ENCODE measurements at regions not wholly inside any gene's neighbourhood (a gene's known extent, or its start where the extent isn't known, plus 50 kb on each side); places are given as distances from the start of the nearest gene placed in this dataset.

GRCh38 chr12:19657732-19658130 is 218.4 kb downstream of the AEBP2 start:
- ATAC-seq (ENCODE audit: low read depth) (no peak), DNase-seq (no peak)
- Histone ChIP-seq H2AFZ (replicated peaks; ENCODE audit: low read length, poor library complexity) (no peak overlapping the region), H3K4me1 (ENCODE audit: control insufficient read depth, insufficient read depth, low read length) (peaks cover 18% of the 10 kb centered on the region), H3K14ac (replicated peaks; ENCODE audit: low read depth, low read length) (no peak overlapping the region), H3K4me2 (ENCODE audit: low read depth, low read length) (no peak overlapping the region), H3K79me1 (ENCODE audit: low read depth in 1 of 2, low read length in 2 of 2) (no peaks in the 10 kb centered on the region), H2BK20ac (ENCODE audit: low read depth, low read length) (no peak overlapping the region), H3K27me3 (ENCODE audit: control insufficient read depth, insufficient read depth, low read length) (no peaks in the 10 kb centered on the region), H4K8ac (ENCODE audit: low read depth in 2 of 2, low read length in 2 of 2) (peak overlapping the region; percentile 53 to 64; a peak in 2 of 4 replicates), H4K91ac (ENCODE audit: insufficient read depth, low read depth, low read length) (peak overlapping the region; percentile 24), H3K23ac (ENCODE audit: low read depth, low read length) (no peak overlapping the region), H3K4me3 (ENCODE audit: insufficient read depth, low read depth, low read length) (no peak overlapping the region), H2BK5ac (ENCODE audit: low read depth, low read length, poor library complexity, severe bottlenecking) (peak overlapping the region; percentile 66), H2BK15ac (ENCODE audit: low read depth, low read length) (no peak overlapping the region), H3K56ac (ENCODE audit: extremely low read depth, insufficient read depth, low read length) (no peak overlapping the region), H2AK9ac (replicated peaks; ENCODE audit: low read depth, low read length, poor library complexity) (no peak overlapping the region), H3K4ac (ENCODE audit: low read depth, low read length) (peak overlapping the region; percentile 72; the same call in 1 of the 2 replicates), H3K36me3 (ENCODE audit: control insufficient read depth, insufficient read depth, low read length) (no peaks in the 10 kb centered on the region), H4K20me1 (ENCODE audit: insufficient read depth, low read length) (no peaks in the 10 kb centered on the region), H3K18ac (ENCODE audit: low read depth, low read length) (peak overlapping the region; percentile 91), H4K5ac (ENCODE audit: low read depth, low read length) (peak overlapping the region; percentile 73), H3K9ac (ENCODE audit: low read depth, low read length) (no peak overlapping the region), H3K9me3 (ENCODE audit: control insufficient read depth, insufficient read depth, low read length) (no peaks in the 10 kb centered on the region), H2AK5ac (ENCODE audit: low read depth, low read length) (no peak overlapping the region), H3K27ac (ENCODE audit: insufficient read depth, low read length) (peak overlapping the region; percentile 82; the same call in 1 of the 2 replicates), H3K9me1 (ENCODE audit: insufficient read depth, low read length) (peaks cover 6% of the 10 kb centered on the region), H2BK120ac (ENCODE audit: low read depth, low read length) (peak overlapping the region; percentile 74; the same call in 1 of the 2 replicates)
- intact Hi-C loops (cut with micrococcal nuclease) = no loop called here
- TF ChIP-seq SMC3 (IDR thresholded peaks at IDR 0.05; ENCODE audit: low read depth, low read length) (no peak), ELK1 (IDR thresholded peaks at IDR 0.05; ENCODE audit: borderline replicate concordance, low read depth, low read length) (no peak), FOS (IDR thresholded peaks at IDR 0.05; ENCODE audit: low read depth, low read length) (no peak), MAFK (IDR thresholded peaks at IDR 0.05; ENCODE audit: low read depth, low read length) (no peak), BHLHE40 (IDR thresholded peaks at IDR 0.05; ENCODE audit: low read depth, low read length) (no peak), POLR2A (IDR thresholded peaks at IDR 0.05; ENCODE audit: low read depth, low read length) (no peak)
- no TSS peak for BruUV-seq (replicated peaks)
- WGBS, 2 experiments (ENCODE audit: extremely low coverage in 2 of 2, insufficient read length in 1 of 2) = no CpG with 5 or more reads among the region's 2 CpGs
- ChIA-PET POLR2A (ENCODE audit: unreplicated experiment) (no interaction called here), CTCF (no interaction called here)
- in situ Hi-C loops (cut with MboI; ENCODE audit: low sequenced_read_pairs) = no loop called here
- dilution Hi-C loops (cut with HindIII; ENCODE audit: low sequenced_read_pairs, unreplicated experiment) = no loop called here
